C4-2B (cell line): ENCODE measurements at regions not wholly inside any gene's neighbourhood (a gene's known extent, or its start where the extent isn't known, plus 50 kb on each side); places are given as distances from the start of the nearest gene placed in this dataset.

ENCODE experiments used
- H3K27ac ChIP-seq: fragments of 450-650 bp; 2 replicates; pipeline ENCODE4 v1.5.1; 2017
- ZFX ChIP-seq: fragments of 450-650 bp; IDR thresholded peaks from 2 replicates; pipeline ENCODE4 v1.6.1; 2017
- TF ChIP-seq, protein P1 (sequence below): fragments of 450-650 bp; conservative IDR thresholded peaks from 2 replicates; pipeline ENCODE4 v1.5.1; 2017; ENCODE audit warnings: mild to moderate bottlenecking

GRCh38 chr15:46467041-46467440, 832.2 kb downstream of the SQOR start:
- TF ChIP-seq ZFX, result no peak
- TF ChIP-seq, protein P1, sequence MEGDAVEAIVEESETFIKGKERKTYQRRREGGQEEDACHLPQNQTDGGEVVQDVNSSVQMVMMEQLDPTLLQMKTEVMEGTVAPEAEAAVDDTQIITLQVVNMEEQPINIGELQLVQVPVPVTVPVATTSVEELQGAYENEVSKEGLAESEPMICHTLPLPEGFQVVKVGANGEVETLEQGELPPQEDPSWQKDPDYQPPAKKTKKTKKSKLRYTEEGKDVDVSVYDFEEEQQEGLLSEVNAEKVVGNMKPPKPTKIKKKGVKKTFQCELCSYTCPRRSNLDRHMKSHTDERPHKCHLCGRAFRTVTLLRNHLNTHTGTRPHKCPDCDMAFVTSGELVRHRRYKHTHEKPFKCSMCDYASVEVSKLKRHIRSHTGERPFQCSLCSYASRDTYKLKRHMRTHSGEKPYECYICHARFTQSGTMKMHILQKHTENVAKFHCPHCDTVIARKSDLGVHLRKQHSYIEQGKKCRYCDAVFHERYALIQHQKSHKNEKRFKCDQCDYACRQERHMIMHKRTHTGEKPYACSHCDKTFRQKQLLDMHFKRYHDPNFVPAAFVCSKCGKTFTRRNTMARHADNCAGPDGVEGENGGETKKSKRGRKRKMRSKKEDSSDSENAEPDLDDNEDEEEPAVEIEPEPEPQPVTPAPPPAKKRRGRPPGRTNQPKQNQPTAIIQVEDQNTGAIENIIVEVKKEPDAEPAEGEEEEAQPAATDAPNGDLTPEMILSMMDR, result no peak
- H3K27ac ChIP-seq, result no peak overlapping the region

DNA sequence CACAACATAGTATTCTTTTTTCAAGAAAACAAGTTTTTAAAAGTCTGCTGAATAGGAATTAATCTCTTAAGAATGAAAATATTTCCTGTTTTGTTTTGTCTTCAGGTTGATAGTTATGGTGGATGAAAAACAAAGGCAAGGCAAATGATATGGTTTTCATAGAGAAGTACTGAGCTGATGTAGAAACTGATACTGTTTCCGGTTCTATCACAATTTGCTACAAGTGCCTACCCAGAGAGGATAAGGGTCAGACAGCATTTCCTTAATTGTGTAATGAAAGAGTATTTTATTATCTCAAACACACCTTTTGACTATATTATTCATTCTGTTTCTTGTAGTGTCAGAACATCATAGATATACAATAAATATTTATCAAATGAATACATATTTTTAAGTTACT, 836.3 kb downstream of the SQOR start:
- H3K27ac ChIP-seq, result no peak overlapping the region
- TF ChIP-seq ZFX, result no peak
- TF ChIP-seq, protein P1, result no peak

DNA sequence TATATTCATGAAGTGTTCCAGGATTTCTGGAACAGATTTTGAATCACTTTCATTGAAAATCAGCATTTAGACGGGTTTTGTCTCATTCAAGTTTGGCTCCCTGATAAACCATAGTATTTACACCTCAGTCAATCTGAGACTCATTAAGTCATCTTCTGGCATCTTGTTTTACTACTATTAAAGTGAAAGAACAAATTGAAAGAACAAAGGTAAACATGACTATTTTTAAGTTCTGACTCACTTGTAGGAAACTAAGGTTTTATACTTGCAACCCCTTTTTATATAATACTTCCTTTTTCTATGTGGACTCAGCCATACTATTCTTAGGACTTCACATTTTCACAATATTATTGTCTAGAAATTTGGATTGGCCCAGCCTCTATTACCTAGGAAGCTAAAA, 854.4 kb downstream of the SQOR start:
- TF ChIP-seq, protein P1, result no peak
- TF ChIP-seq ZFX, result no peak
- no peak overlapping the region for H3K27ac ChIP-seq

GRCh38 chr15:46496491-46497115, 861.8 kb downstream of the SQOR start:
- TF ChIP-seq ZFX, result no peak
- TF ChIP-seq, protein P1, result no peak
- H3K27ac ChIP-seq, result no peak overlapping the region

GRCh38 chr15:46502667-46503066, 867.8 kb downstream of the SQOR start:
- TF ChIP-seq ZFX, result no peak
- TF ChIP-seq, protein P1, result peak; percentile 69
- H3K27ac ChIP-seq, result no peak overlapping the region

DNA sequence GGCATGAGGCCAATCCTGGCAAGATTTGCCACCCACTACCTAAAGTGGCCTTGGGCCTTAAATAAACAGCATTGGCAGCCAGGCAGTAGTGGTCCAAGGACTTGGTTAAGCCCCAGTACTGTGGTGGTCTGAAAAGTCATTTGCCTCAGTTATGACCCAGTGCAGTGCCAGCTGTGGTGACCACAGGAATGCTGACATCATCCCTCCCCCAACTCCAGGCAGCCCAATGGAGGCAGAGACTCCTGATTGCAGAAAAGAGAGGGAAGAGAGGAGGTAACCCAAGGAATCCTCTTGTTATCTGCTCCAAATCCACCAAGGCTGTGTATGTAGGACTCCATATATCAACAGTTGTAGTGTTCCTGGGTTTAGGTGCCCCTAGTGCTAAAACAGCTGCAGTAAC, 883.6 kb downstream of the SQOR start:
- no peak for TF ChIP-seq ZFX
- TF ChIP-seq, protein P1, result no peak
- no peak overlapping the region for H3K27ac ChIP-seq

DNA sequence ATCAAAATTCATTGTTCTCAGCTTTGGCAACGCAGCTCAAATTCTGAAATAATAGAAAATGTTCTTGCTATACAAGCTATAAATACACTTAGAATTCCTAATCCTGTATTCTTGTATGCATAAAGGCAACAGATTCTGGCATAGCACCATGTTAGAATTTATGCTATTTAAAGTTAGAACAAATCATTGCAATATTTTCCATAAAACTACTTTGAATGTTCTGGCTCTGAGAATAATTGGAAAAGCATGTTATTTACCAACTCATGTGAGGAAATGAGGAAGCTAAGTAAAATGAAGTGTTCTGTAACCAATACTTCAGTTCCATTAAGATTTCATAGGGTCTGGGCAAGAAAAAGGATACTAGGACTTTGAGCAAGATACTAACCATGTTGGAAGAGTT, 888.9 kb downstream of the SQOR start:
- no peak overlapping the region for H3K27ac ChIP-seq
- TF ChIP-seq, protein P1, result no peak
- no peak for TF ChIP-seq ZFX
